HG03175 (cell line): ENCODE measurements at regions not wholly inside any gene's neighbourhood (a gene's known extent, or its start where the extent isn't known, plus 50 kb on each side); places are given as distances from the start of the nearest gene placed in this dataset.
"Not testable (repeated sequence)": the region's sequence is repeated elsewhere in the genome, so short reads cannot be mapped to it uniquely, and the experiment has no call there.

Experiments used
- ATAC-seq: cut with Tn5 transposase; IDR thresholded peaks from one replicate; pipeline ENCODE4 v1.9.1; 2021; ENCODE audit warnings: mild to moderate bottlenecking, moderate library complexity; ENCODE audit not compliant: unreplicated experiment

DNA sequence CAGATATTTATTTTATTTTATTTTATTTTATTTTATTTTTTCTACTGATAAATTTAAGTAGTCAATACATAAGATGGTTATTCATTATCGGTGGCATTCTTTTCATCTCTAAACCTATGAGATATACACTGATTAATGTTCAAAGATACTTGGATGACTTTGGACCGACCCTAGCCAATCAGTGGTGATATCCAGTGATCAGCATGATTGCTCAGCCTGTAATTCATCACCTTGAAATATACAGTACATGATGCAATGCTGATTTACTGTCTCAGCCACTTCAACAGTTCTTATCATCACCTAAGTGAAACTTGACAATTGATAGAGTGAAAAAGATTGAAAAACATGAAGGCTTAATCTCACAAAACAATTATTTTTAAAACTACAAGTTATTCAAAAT is 1651.0 kb downstream of the REEP3 start:
- ATAC-seq, result no peak

DNA sequence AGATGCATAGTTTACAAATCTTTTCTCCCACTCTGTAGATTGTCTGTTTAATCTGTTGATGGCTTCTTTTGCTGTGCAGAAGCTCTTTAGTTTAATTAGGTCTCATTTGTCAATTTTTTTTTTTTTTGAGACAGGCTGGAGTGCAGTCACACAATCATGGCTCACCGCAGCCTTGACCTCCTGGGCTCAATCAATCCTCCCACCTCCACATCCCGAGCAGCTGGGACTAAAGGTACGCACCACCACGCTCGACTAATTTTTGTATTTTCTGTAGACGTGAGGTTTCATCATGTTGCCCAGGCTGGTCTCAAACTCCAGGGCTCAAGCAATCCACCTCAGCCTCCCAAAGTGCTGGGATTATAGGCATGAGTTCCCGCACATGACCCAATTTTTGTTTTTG is 1655.8 kb downstream of the REEP3 start:
- no peak for ATAC-seq

DNA sequence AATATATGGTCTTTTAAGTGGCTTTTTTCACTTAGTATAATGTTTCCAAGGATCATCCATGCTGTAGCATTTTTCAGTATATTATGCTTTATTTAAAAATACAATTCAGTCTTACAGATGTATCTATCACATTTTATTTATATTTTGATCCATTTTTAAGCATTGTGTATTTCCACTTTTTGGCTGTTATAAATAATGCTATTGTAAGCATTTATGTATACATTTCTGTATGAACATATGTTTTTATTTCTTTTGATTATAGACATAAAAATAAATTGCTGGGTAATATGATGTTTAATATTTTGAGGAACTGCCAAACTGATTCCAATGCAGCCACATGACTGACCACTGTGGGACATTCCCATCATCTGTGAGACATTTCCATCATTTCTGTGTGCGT is 1662.0 kb downstream of the REEP3 start:
- ATAC-seq, result no peak

DNA sequence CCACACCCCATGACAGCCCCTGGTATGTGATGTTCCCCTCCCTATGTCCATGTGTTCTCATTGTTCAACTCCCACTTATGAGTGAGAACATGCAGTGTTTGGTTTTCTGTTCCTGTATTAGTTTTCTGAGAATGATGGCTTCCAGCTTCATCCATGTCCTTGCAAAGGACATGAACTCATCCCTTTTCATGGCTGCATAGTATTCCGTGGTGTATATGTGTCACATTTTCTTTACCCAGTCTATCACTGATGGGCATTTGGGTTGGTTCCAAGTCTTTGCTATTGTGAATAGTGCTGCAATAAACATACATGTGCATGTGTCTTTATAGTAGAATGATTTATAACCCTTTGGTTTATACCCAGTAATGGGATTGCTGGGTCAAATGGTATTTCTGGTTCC is 1665.5 kb downstream of the REEP3 start:
- not testable (repeated sequence) for ATAC-seq

DNA sequence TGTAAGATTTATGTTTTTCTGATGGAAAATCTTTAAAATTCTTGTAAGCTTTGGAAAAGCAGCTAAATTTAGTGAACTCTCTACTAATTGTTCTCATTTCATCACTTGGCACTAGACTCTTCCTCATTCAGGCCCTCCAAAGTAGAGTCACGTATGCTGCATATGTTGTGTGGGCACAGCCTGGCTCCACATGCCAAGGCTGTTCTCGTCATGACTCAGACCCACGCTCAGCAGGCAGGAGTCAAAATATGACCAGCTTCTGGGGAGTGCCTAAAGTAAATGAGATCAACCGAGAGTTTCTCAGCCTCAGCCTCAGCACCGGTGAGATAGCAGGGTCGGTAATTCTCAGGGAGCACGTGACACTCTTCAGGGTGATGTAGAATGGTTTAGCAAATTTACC is 1672.9 kb downstream of the REEP3 start:
- no peak for ATAC-seq

DNA sequence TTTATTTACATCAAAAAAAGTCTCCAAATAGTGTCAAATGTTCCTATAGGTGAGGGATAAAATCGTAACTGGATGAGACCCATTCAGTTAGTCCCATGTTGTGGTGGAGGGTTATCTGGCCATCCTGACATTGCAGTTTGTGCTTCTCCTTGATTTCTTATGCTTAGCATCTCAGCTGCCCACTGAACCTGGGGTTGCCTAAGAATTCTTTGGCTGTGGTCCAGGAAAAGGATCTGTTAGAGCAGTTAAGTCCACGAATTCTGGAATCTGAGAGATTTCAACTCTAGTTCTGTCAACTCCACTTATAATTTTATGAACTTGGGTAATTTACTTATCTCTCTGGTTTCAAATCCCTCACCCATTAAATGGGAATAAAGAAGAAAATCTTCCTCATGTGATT is 1673.4 kb downstream of the REEP3 start:
- ATAC-seq, result no peak

DNA sequence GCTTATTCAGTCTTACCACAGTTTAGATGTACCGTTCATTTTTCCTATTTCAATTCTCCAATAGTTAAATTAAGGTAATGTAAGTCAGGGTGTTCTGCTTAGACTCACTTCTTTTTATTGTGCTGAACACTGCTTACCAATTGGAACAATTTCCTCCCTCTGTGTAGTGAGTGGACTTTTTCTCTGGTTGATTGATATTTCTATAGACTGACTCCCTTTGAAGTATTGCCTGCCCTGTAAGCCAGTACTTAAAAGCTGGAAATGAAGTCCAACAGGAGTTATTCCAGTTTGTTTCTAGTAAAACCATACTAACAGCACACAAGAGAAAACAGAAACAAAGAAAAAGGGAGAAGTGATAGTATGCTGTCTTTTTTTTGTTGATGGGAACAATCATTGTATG is 1674.9 kb downstream of the REEP3 start:
- ATAC-seq, result no peak

DNA sequence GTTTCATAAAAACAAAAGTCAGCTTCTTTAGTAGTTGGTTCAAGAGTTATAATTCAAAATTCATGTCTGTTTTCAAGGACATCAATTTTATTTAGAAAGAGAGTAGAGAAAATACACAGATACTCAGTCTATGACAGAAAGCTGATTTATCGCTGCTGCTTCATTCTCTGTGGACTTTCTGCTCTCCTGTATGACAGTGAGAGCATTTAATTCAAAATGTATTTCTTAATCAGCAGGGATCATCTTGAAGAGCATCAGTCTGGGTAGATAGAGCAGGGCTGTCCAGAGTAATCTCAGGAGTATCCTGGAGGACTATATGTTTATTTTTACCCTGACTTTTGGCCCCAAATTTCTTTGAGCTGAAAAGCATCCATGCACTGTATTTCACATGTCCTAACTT is 1676.7 kb downstream of the REEP3 start:
- no peak for ATAC-seq

DNA sequence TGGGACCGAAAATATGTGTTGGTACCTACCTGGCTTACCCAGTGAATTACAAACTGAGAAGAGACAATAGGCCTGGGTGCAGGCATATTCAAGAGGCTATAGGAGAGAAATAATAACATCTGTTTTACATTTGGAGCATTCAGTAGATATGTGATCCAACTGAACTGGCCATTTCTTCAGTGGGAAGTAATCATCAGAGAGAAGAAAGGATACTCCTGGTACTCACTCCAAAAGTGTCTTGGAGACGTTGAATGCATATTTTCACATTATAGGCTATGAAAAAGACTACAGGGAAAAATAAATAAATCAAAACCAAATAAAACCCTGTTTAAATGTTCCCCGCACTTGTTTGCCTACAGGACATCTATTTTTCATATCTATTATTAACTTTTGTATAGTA is 1680.3 kb downstream of the REEP3 start:
- no peak for ATAC-seq

DNA sequence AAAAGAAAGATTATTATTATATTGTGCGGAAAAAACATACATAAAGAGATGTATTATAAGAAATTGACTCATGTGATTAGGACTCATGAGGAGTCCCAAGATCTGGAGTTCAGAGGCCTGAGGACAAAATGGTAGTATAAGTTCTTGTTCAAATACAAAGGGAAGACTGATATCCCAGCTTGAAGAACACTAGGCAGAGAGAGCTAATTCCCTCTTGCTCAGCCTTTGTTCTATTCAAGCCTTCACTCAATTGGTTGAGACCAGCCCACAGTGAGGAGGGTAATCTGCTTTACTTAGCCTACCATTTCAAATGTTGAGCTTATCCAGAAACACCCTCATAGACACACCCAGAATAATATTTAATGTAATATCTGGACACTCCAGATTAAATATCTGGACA is 1683.8 kb downstream of the REEP3 start:
- ATAC-seq, result no peak

DNA sequence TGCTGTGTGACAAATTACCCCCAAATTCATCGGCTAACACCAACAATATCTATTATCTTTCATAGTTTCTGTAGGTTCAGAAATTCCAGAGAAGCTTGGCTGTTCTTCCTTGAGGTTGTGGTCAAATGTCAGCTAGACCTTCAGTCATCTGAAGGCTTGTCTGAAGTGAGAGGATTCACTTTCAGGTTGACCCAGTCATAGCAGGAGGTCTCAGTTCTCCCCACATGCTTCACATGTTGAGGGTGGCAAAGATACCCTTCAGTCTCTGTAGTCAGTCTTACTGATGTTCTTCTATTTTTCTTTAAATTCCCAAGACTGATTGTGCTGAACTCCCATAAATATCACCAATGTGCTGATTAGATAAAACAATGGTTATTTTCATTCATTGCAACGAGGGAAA is 1692.0 kb downstream of the REEP3 start:
- no peak for ATAC-seq

DNA sequence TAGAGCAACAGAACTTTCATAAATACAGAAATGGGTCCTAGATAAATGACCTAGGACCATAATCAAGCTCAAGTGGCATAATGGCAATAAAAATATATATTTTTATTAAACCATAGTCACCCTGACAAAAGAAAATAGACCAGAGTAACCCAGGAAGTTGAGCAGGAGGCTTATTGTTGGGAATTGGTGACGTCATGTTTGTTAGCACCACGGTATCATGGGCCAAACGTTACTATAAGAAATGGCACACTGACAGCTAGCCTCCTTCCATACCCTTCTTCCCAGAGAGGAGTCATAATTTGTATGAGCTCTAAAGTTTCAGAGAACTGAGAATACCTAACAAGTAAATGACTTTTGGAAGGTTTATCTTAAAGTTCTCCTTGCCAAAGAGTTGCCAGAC is 1698.2 kb downstream of the REEP3 start:
- ATAC-seq, result no peak

DNA sequence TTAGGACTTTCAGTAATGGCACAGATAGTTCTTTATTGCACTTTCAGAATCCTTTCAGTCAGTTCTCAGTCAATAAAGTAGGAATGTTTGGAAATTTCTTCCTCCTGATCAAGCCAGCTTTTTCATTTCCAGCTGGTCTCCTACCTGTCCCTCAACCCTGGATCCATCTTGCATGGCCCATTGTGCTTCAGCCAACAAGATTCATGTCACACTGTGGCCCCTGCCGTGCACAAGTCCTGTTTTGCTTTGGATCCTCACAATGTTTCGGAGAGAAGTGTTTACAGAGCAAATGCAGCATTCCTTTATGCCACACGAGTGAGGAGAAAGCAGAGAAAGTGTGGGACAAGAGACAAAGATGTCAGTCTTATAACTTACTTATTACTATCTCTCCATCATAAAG is 1694.7 kb upstream of the LRRTM3 start:
- no peak for ATAC-seq

DNA sequence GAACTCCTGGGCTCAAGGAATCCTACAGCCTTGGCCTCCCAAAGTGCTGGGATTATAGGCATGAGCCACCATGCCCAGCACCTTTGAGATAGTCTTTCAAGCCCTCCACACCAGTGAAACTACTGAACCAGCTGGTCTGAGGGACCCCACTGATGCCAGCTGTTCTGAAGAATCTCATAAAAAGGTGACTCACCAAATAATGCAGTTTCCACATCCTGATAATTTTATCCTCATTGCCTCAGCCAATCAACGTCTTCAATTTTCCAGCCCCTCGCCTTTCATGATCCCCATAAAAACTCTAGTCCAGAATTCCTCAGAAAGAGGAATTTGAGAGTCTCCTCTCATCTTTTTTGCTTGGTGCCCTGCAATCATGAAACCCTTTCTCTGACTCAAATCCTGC is 1691.6 kb upstream of the LRRTM3 start:
- ATAC-seq, result no peak

DNA sequence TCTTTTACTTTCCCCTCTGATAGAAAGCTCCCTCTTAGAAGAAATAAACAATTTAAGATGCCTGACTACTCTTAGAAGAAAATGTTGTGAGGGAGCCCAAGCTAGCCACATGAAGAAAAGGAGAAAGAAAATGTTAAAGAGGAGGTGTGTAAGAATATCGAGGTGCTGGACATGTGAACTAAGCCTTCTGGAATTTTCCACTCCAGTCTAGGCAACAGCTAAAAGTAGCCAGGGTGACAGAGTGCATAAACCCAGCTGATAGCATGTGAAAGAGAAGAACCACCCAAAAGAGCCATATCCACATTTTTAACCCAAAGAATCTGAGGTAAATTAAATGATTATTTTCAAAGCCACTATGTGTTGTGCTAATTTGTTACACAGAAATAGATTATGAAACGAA is 1690.6 kb upstream of the LRRTM3 start:
- no peak for ATAC-seq

DNA sequence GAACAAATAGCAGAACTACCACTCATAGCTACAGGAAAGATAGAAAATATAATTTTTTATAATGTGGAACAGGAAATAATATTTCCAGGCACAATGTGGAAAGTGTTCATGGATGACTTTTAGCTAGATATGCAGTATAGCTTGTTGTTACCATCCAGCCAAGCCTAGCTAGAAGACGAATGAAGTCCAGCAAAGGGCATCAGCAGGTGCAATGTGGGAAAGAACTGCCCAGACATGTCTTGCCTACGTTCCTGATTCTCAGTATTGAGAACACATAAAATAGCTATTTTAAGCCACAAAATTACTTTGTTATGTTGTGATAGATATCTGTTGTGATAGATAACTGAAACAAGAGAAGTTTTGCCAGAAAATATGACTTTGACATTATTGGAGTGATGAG is 1690.0 kb upstream of the LRRTM3 start:
- ATAC-seq, result no peak

DNA sequence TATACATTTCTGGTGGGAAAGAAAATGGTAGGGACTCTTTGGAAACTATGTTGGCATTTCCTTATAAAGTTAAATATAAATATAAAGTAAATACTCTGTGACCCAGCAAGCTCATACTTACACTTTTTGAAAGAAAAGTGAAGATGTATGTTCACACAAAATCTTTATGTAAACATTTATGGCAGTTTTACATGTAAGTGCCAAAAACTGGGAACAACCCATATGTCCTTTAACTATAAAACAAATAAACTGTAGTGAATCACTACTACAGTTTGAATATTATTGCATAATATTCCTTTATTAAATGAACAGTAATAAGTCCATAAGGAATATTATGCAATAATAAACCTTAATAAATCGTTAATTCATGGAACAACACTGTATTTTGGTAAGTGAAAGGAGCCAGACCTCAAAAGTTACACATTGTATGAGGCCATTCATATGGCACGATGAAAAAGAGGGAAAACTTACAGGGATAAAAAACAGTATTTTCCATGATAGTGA is 1660.3 kb upstream of the LRRTM3 start:
- ATAC-seq, result no peak

DNA sequence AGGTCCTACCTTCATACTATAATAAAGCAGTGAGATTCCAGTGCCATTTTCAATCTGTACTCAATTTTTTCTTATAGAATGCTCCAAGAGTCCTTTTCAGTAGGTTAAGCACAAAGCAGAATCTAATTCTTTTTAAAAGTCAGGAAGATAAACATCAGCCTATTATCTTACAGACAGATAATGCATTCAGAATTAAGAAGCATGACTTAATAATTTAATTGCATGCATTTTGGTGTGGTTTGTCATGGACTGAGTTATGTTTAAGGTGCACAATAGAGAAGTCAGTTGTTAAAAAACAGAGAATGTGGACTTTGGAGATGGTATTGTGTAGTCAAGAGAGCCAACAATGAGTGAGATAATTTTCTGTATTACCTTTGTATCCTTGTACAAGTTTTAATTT is 1656.3 kb upstream of the LRRTM3 start:
- not testable (repeated sequence) for ATAC-seq

DNA sequence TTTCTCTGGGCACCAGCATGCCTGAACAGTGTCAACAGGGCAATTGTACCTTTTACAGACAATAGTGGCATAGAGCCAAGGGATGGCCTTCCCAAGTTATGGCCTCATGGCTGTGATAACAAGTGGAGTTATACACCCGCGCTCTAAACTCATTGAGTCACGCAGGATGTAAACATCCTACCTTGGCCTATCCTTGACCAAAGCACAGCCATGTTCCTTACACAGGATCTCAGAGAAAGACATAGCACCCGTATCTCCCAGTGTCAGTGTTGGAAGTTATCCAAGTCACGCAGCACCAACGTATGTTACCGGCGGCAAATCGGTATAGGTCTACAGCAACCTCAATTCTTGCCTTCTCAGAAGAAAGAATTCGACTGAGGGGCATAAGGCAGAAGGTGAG is 1654.9 kb upstream of the LRRTM3 start:
- no peak for ATAC-seq

DNA sequence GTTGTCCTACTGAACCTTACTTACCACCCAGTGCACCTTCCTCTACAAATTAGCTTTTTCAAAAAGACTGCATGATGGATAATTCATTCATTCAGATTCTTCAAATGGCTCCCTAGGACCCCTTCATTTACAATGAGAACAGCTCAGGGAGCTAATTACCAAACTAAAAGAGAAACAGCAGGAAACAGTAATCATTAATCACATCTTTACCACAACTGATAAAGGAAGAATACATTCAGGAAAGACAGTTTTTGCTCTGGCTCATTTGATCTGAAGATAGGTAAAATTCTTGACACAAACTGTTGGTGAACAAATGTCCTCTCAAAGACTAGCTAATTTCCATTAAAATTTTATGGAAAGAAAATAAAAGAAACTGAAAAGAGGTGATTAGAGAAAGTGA is 1652.7 kb upstream of the LRRTM3 start:
- no peak for ATAC-seq

DNA sequence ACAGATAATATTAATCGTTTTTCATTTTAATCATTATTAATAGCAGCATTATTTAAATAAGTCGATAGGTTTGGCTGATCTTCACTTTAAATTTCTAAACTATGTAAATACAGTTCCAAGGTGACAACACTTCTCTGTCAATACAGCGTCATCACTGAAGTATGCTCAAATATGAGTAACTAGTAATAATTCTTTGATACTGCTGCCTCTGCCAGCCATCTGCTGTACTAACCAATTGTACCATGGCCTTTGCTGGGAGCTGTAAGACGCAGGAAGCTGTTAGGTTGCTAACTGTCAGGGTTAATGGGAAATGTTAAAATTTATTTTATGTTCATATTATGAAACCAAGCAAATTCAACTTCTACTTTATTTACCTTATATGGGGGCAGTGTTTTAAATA is 1650.5 kb upstream of the LRRTM3 start:
- no peak for ATAC-seq

DNA sequence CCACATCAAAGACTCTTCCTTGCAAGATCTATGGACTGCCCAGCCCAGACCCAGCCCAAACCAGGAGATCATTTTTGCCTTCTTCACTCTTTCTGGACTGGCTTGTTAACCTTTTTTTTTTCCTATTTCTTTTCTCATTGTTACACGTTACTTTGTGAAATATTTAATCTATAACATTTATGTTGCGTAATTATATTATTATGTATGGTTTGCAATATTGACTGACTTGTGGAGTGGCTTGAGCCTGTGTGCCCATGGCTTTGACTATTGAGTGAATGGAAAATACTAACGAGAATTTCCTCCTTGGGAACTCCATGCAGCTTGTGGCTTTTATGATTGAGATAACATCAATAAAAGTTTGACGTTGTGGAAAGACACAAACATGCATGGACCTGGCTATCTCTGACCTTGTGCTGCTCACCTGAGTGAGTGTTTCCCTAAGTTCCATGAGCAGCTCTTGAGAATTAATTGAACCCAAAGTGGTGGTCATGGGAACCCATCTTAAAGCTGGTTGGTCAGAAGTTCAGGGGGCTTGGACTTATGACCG is 1641.3 kb upstream of the LRRTM3 start:
- no peak for ATAC-seq

DNA sequence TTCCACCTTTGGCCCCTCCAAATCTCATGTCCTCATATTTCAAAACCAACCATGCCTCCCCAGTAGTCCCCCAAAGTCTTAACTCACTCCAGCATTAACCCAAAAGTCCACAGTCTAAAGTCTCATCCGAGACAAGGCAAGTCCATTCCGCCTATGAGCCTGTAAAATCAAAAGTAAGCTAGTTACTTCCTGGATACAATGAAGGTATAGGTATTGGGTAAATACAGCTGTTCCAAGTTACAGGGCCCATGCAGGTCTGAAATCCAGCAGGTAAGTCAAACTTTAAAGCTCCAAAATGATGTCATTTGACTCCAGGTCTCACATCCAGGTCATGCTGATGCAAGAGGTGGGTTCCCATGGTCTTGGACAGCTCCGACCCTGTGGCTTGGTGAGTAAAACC is 1640.1 kb upstream of the LRRTM3 start:
- not testable (repeated sequence) for ATAC-seq

DNA sequence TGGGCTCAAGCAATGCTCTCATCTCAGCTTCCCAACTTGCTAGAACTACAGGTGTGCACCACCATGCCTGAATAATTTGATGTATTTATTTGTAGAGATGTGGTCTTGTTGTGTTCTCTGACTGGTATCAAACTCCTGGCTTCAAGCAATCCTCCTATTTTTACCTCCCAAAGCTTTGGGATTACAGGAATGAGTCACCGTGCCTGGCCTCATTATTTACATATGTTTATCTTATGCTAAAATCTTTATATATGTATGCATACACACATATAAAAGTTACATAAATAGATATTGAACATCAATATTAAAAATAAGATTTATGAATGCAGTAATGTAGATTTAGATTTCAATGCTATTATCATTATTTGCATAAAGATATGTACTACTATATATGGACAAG is 1634.5 kb upstream of the LRRTM3 start:
- ATAC-seq, result no peak
